Stimulated activated CD4-positive, alpha-beta T cell treated with anti-CD3 and anti-CD28 coated beads, Interleukin-4, amount 100 ng/mL, for 4 hours (primary cell): ENCODE measurements at regions not wholly inside any gene's neighbourhood (a gene's known extent, or its start where the extent isn't known, plus 50 kb on each side); places are given as distances from the start of the nearest gene placed in this dataset.

Experiments used
- DNase-seq, 2 experiments: peaks; one replicate each; pipeline ENCODE4 v3.0.0-alpha.2; 2020

- DNase-seq = no peak
These were observed 661.0 kb upstream of the C9orf72 start for GRCh38 chr9:28234133-28234893.

- DNase-seq = no peak
These were observed 661.6 kb upstream of the C9orf72 start for GRCh38 chr9:28234894-28235277.

- DNase-seq = no peak
These were observed 676.1 kb upstream of the C9orf72 start for GRCh38 chr9:28249424-28249823.

- DNase-seq = no peak
These were observed 681.9 kb upstream of the C9orf72 start for GRCh38 chr9:28255174-28255573.

- no peak for DNase-seq
These were observed 687.0 kb upstream of the C9orf72 start for GRCh38 chr9:28260330-28260729.

- no peak for DNase-seq
These were observed 691.1 kb upstream of the C9orf72 start for GRCh38 chr9:28264368-28264767.

- DNase-seq = no peak
These were observed 694.1 kb upstream of the C9orf72 start for GRCh38 chr9:28267351-28267750.

GRCh38 chr9:28270156-28270555, 696.9 kb upstream of the C9orf72 start:
- no peak for DNase-seq

- no peak for DNase-seq
These were observed 698.8 kb upstream of the C9orf72 start for GRCh38 chr9:28272127-28272526.

- DNase-seq = no peak
These were observed 714.2 kb upstream of the C9orf72 start for GRCh38 chr9:28287455-28287854.

- no peak for DNase-seq
These were observed 716.5 kb upstream of the C9orf72 start for GRCh38 chr9:28289746-28290145.

GRCh38 chr9:28293369-28294090, 720.2 kb upstream of the C9orf72 start:
- no peak for DNase-seq

GRCh38 chr9:28301281-28301680, 728.0 kb upstream of the C9orf72 start:
- DNase-seq = no peak

GRCh38 chr9:28317745-28318144, 744.5 kb upstream of the C9orf72 start:
- no peak for DNase-seq

- DNase-seq = no peak
These were observed 745.2 kb upstream of the C9orf72 start for GRCh38 chr9:28318515-28318914.

- DNase-seq = no peak
These were observed 746.7 kb upstream of the C9orf72 start for GRCh38 chr9:28319981-28320380.

GRCh38 chr9:28320616-28321015, 747.3 kb upstream of the C9orf72 start:
- no peak for DNase-seq

- no peak for DNase-seq
These were observed 756.0 kb upstream of the C9orf72 start for GRCh38 chr9:28329323-28329722.

- DNase-seq = no peak
These were observed 759.4 kb upstream of the C9orf72 start for GRCh38 chr9:28332648-28333047.

GRCh38 chr9:28341913-28342312, 768.6 kb upstream of the C9orf72 start:
- DNase-seq = no peak

- no peak for DNase-seq
These were observed 769.6 kb upstream of the C9orf72 start for GRCh38 chr9:28342815-28343338.

- DNase-seq = no peak
These were observed 789.9 kb upstream of the C9orf72 start for GRCh38 chr9:28363151-28363562.

GRCh38 chr9:28365020-28365640, 791.8 kb upstream of the C9orf72 start:
- DNase-seq = no peak

GRCh38 chr9:28365728-28366127, 792.4 kb upstream of the C9orf72 start:
- DNase-seq = no peak
